ENCODE measurements at regions not wholly inside any gene's neighbourhood (a gene's known extent, or its start where the extent isn't known, plus 50 kb on each side); places are given as distances from the start of the nearest gene placed in this dataset.
A peak's percentile ranks its signal among the peaks of the same experiment; 100 is the strongest.

DNA sequence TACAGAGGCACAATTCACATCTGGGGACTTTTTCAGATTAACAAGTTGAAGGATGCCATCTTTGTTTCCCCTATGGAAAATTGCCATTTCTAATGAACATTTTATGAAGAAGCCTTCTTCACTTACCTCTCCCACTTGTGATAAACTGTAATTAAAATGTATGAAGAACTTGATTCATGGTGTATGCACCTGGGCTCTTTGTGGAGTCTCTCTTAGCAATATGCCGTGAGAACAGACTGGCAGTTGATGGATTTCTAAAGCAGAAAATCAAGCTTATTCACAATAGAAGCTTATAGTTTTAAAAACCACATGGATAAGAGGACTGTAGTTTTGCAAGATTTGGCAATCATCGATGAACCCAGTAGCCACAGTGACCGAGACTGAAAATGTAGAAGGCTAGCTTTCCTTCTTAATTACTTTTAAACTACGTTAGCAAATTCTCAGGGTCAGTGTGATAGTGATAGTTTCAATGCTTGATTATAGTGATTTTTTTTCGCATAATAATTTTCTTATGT, 270.6 kb downstream of the PRL start:
- H3K4me1 ChIP-seq (ENCODE audit: control insufficient read depth in 1 of 2, insufficient read depth in 2 of 2, low read length in 2 of 2): peaks cover 0 to 20% of the 10 kb centered on the region in 2 donors
- H3K27ac ChIP-seq (ENCODE audit: low read length): peak overlapping the region; percentile 40

DNA sequence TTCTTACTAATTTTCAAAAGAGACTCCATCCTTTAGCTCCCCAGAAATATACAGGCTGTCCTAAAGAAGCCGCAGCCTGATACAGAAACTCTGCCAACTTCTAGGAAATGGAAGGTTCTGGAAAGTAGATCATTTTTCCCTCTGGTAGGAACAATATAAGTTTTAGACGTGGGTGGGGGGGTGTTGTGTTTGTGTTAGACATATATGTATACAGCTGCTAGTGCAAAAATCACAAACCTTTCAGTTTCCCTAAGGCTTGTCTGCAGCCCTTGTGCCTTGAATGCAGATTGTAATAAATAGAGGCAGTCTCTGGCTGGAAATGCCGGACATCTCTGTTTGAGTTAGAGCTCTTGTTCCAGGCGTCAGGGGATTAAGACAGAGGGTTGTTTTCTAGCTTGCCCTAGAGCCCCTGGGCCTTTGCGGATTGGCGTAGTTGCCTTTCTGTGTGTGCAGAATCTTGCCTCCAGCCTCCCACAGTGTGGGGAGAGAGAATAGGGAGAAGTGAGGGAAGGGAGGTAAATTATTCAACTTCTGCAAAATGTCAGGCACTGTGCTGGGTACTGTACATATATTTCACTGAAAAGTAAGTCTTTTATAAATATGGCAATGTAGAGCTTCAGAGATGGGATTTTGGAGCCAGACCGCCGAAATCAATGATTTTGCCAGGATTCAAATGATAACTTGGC, 269.7 kb downstream of the PRL start:
- Histone ChIP-seq H3K4me3 (ENCODE audit: low read depth in 1 of 2, low read length in 2 of 2) (no peak overlapping the region), H3K4me1 (ENCODE audit: control insufficient read depth in 1 of 2, insufficient read depth in 2 of 2, low read length in 2 of 2) (peaks cover 0 to 20% of the 10 kb centered on the region in 2 donors), H3K27ac (ENCODE audit: low read length) (no peak overlapping the region), H3K36me3 (ENCODE audit: control insufficient read depth in 1 of 2, insufficient read depth in 2 of 2, low read length in 2 of 2) (peaks cover 0 to 6% of the 10 kb centered on the region in 2 donors), H3K9me3 (ENCODE audit: control insufficient read depth in 1 of 2, low read length in 2 of 2) (peaks cover 0 to 3% of the 10 kb centered on the region in 2 donors), H3K27me3 (ENCODE audit: low read depth, low read length) (no peaks in the 10 kb centered on the region)

More for the DNA sequence above, 270.6 kb downstream of the PRL start:
- Histone ChIP-seq H3K36me3 (ENCODE audit: control insufficient read depth in 1 of 2, insufficient read depth in 2 of 2, low read length in 2 of 2) (peaks cover 0 to 11% of the 10 kb centered on the region in 2 donors), H3K4me3 (ENCODE audit: low read depth in 1 of 2, low read length in 2 of 2) (no peak overlapping the region), H3K27me3 (ENCODE audit: low read depth, low read length) (no peaks in the 10 kb centered on the region), H3K9me3 (ENCODE audit: control insufficient read depth in 1 of 2, low read length in 2 of 2) (peaks cover 0 to 8% of the 10 kb centered on the region in 2 donors)

DNA sequence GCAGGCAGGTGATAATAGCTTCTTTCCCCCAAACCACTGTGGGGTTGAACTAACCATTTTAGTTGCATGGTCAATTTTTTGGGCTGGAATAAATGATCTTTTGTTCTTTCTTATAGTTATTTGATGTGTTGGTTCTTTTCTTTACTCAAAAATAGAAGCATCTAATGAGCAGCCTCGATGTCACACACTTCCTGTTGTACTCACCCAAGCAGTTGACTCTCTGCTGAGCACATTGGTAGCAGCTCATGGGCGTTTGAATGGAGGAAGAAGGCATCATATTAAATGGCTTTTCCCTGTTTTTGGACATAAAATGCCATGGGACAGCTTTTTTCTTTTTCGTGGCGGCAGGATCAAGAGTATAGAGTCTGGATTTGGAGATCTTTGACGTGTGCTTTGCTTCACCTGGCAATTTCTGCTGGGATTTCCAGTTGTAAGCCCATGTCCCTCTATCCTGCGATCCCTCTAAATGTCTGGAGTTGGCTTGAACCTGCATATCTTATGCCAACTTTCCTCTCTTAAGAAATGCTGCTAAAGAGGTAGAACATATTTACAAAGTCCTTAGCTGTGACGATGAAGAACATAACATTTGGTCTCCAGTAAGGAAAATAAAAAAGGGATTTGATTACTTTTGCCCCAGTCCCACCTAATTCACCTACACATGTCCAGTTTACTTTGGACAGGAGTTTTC, 268.3 kb downstream of the PRL start:
- Histone ChIP-seq H3K27me3 (ENCODE audit: low read depth, low read length) (no peaks in the 10 kb centered on the region), H3K4me1 (ENCODE audit: control insufficient read depth in 1 of 2, insufficient read depth in 2 of 2, low read length in 2 of 2) (peaks cover 0 to 20% of the 10 kb centered on the region in 2 donors), H3K9me3 (ENCODE audit: control insufficient read depth in 1 of 2, low read length in 2 of 2) (no peaks in the 10 kb centered on the region), H3K4me3 (ENCODE audit: low read depth in 1 of 2, low read length in 2 of 2) (no peak overlapping the region), H3K27ac (ENCODE audit: low read length) (no peak overlapping the region), H3K36me3 (ENCODE audit: control insufficient read depth in 1 of 2, insufficient read depth in 2 of 2, low read length in 2 of 2) (no peaks in the 10 kb centered on the region)

DNA sequence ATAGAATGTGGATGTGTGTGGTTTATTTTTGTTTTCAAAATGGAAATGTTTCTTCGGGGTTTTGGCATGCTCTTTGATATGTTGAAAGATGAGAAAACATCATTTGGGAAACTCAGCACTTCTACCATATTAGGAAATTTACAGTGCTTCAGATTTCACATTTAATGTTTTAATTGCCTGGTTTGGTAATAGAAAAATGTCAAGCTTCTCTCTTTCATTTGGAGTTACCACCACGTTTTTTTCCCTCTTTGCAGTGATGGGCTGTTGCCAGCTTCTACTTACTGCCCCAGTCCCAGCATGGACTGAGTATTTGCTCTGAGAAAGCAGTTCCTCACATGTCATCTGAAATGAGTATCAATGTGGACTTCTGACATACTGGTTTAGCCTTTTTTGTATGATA, 267.7 kb downstream of the PRL start:
- Histone ChIP-seq H3K36me3 (ENCODE audit: control insufficient read depth in 1 of 2, insufficient read depth in 2 of 2, low read length in 2 of 2) (no peaks in the 10 kb centered on the region), H3K27ac (ENCODE audit: low read length) (no peak overlapping the region), H3K4me1 (ENCODE audit: control insufficient read depth in 1 of 2, insufficient read depth in 2 of 2, low read length in 2 of 2) (peaks cover 0 to 20% of the 10 kb centered on the region in 2 donors), H3K27me3 (ENCODE audit: low read depth, low read length) (no peaks in the 10 kb centered on the region), H3K9me3 (ENCODE audit: control insufficient read depth in 1 of 2, low read length in 2 of 2) (no peaks in the 10 kb centered on the region), H3K4me3 (ENCODE audit: low read depth in 1 of 2, low read length in 2 of 2) (no peak overlapping the region)

DNA sequence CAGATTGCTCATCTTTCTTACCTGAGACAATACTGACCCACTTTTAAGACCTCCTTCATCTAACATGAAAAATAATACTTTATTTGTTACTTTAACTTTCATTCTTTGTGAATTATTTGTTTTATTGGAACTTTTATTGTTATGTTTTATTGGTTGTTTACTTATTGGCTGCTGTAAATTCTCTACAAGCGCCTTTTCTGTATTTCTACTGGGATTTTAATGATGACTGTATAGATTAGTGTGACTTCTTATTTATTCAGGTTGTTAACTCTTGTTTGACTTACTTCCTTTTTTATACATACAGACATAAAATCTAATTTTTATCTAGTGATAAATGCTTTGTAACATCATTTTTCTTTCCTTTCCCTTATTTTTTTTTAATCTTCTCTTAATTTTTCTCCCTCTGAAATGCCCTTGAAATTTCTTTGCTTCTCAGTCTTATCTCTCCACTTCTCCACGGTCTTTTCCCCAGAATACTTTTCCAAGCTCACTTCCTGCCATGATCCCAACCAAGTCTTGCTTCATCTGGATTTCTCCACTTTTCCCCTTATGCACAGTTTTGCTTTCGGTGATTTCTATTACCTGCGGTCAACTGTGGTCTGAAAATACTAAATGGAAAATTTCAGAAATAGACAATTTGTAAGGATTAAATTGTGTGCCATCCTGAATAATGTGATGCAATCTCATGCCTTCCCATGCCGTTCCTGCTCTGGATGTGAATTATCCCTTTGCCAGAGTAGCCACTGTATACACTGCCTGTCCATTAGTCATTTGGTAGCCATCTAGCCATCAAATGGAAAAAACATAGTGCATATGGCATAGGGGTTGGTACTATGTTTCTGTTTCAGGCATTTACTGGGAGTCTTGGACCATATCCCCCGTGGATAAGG, 265.9 kb downstream of the PRL start:
- Histone ChIP-seq H3K4me3 (ENCODE audit: low read depth in 1 of 2, low read length in 2 of 2) (no peak overlapping the region), H3K9me3 (ENCODE audit: control insufficient read depth in 1 of 2, low read length in 2 of 2) (no peaks in the 10 kb centered on the region), H3K36me3 (ENCODE audit: control insufficient read depth in 1 of 2, insufficient read depth in 2 of 2, low read length in 2 of 2) (no peaks in the 10 kb centered on the region), H3K4me1 (ENCODE audit: control insufficient read depth in 1 of 2, insufficient read depth in 2 of 2, low read length in 2 of 2) (peaks cover 0 to 11% of the 10 kb centered on the region in 2 donors), H3K27me3 (ENCODE audit: low read depth, low read length) (no peaks in the 10 kb centered on the region), H3K27ac (ENCODE audit: low read length) (no peak overlapping the region)

DNA sequence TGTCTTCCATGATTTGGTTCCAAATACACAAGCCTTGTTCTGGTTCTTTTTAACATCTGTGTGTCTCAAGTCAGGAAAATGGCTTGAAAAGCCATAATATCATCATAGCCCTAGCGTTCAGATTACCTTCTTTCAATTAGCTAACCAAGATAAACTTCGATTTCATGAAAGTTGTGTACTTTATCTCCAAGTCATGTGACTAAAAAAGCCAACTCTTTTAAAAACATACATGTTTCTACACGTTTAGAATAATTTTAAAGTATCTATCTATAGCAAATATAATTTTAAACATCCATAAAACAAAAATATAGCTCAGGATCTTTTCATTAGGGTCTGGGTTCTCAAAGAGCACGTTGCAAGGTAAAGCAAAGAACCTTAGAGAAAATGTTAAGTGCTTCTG, 261.1 kb downstream of the PRL start:
- H3K27me3 ChIP-seq (ENCODE audit: low read depth, low read length): no peaks in the 10 kb centered on the region
- H3K4me3 ChIP-seq (ENCODE audit: low read depth in 1 of 2, low read length in 2 of 2): no peak overlapping the region
- no peaks in the 10 kb centered on the region for H3K4me1 ChIP-seq (ENCODE audit: control insufficient read depth in 1 of 2, insufficient read depth in 2 of 2, low read length in 2 of 2)
- no peaks in the 10 kb centered on the region for H3K36me3 ChIP-seq (ENCODE audit: control insufficient read depth in 1 of 2, insufficient read depth in 2 of 2, low read length in 2 of 2)
- no peak overlapping the region for H3K27ac ChIP-seq (ENCODE audit: low read length)
- H3K9me3 ChIP-seq (ENCODE audit: control insufficient read depth in 1 of 2, low read length in 2 of 2): peaks cover 0 to 8% of the 10 kb centered on the region in 2 donors

DNA sequence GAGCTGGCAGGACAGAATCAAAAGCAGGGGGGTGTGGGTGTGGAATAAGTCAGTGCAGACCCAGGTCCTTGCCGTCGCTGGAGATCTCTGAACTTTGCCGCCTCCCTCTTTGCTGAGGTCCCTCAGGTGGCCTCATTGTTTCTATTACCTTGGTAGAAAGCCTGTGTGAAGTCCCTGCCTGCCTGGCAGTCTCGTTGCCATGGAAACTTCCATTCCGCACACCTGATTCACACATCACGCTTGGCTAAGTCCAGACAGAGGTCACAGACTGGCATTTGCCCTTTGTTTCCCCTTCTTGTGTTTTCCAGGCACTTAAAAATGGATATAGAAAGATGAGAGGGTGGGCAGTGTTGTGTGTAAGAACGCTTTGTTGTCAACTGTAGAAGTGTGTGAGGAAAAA, 260.6 kb downstream of the PRL start:
- Histone ChIP-seq H3K27me3 (ENCODE audit: low read depth, low read length) (no peaks in the 10 kb centered on the region), H3K9me3 (ENCODE audit: control insufficient read depth in 1 of 2, low read length in 2 of 2) (peaks cover 0 to 8% of the 10 kb centered on the region in 2 donors), H3K27ac (ENCODE audit: low read length) (no peak overlapping the region)

DNA sequence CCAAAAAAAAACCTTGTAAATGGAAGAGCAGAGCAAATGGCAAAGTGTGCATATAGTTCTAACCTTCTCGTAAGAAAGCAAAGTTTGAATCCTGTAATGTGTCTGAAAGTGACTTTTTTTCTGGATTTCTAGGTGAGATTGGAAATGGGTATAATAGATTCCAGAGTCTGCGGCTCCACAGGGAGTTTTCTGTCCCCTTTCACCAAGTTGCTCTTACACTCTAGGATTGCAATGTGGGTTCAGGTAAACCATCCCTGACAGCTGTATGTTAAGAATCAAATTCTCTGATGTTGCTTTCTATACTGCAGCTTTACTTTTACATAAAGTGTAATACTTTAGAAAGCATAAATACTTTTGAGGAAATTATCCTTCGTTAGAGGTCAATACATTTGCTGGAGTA, 260.1 kb downstream of the PRL start:
- Histone ChIP-seq H3K9me3 (ENCODE audit: control insufficient read depth in 1 of 2, low read length in 2 of 2) (peaks cover 0 to 8% of the 10 kb centered on the region in 2 donors), H3K36me3 (ENCODE audit: control insufficient read depth in 1 of 2, insufficient read depth in 2 of 2, low read length in 2 of 2) (no peaks in the 10 kb centered on the region), H3K27me3 (ENCODE audit: low read depth, low read length) (no peaks in the 10 kb centered on the region), H3K4me1 (ENCODE audit: control insufficient read depth in 1 of 2, insufficient read depth in 2 of 2, low read length in 2 of 2) (no peaks in the 10 kb centered on the region), H3K27ac (ENCODE audit: low read length) (no peak overlapping the region), H3K4me3 (ENCODE audit: low read depth in 1 of 2, low read length in 2 of 2) (no peak overlapping the region)

More for the DNA sequence above, 260.6 kb downstream of the PRL start:
- Histone ChIP-seq H3K4me1 (ENCODE audit: control insufficient read depth in 1 of 2, insufficient read depth in 2 of 2, low read length in 2 of 2) (no peaks in the 10 kb centered on the region), H3K4me3 (ENCODE audit: low read depth in 1 of 2, low read length in 2 of 2) (no peak overlapping the region), H3K36me3 (ENCODE audit: control insufficient read depth in 1 of 2, insufficient read depth in 2 of 2, low read length in 2 of 2) (no peaks in the 10 kb centered on the region)

DNA sequence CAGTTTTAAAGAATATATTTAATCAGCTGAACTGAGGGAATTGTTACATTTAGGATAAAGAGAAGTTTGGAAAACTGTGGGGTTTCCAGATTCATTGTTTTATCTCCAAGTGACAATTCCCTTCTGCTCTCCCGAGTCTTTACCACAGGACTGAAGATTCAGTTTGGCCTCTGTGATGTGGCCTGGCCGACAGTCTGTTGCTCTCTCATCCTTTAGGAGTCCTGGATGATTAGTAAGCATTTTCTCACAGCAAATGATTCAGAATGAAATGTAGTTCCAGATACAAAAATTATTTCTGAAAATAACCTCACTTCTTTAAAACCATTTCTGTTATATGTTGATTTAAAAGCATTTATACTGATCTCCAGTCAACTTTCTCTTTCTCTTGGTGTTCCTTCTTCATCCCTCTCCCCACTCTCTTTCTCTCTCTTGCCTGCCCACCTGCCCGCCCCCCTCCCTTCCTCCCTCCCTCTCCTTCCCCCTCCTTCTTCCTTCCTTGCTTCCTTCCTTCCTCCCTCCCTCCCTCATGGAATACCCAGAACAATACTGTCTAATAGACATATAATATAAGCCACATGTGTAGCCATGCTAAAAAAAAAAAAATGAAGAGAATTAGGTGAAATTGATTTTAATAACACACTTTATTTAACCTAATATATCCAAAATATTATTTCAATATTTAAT, 254.9 kb downstream of the PRL start:
- H3K4me3 ChIP-seq (ENCODE audit: low read depth in 1 of 2, low read length in 2 of 2): no peak overlapping the region
- no peaks in the 10 kb centered on the region for H3K36me3 ChIP-seq (ENCODE audit: control insufficient read depth in 1 of 2, insufficient read depth in 2 of 2, low read length in 2 of 2)
- H3K27ac ChIP-seq (ENCODE audit: low read length): no peak overlapping the region
- H3K4me1 ChIP-seq (ENCODE audit: control insufficient read depth in 1 of 2, insufficient read depth in 2 of 2, low read length in 2 of 2): peaks cover 0 to 13% of the 10 kb centered on the region in 2 donors
- H3K27me3 ChIP-seq (ENCODE audit: low read depth, low read length): no peaks in the 10 kb centered on the region
- H3K9me3 ChIP-seq (ENCODE audit: control insufficient read depth in 1 of 2, low read length in 2 of 2): peaks cover 0 to 8% of the 10 kb centered on the region in 2 donors

DNA sequence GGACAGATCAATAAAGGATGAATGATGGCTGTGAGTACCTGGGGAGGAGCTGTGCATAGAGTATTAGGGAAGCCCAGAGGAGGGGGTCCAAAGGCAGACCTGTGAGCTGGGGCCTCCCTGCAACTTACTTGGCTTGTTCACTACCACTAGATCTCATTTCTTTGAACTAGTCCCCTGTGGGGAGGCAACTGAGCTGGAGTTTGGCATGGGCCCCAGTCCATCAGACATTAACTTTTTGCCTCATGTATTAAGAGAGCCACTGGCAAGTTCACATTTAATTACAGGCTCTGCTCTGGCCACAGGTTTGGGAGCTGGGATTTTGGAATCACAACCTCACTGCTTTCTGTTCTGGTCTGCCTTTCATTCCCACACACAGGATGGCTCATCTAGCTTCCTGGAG, 254.1 kb downstream of the PRL start:
- H3K4me1 ChIP-seq (ENCODE audit: control insufficient read depth in 1 of 2, insufficient read depth in 2 of 2, low read length in 2 of 2): peaks cover 0 to 13% of the 10 kb centered on the region in 2 donors
- H3K9me3 ChIP-seq (ENCODE audit: control insufficient read depth in 1 of 2, low read length in 2 of 2): peaks cover 0 to 8% of the 10 kb centered on the region in 2 donors
- no peak overlapping the region for H3K27ac ChIP-seq (ENCODE audit: low read length)
- no peak overlapping the region for H3K4me3 ChIP-seq (ENCODE audit: low read depth in 1 of 2, low read length in 2 of 2)
- H3K36me3 ChIP-seq (ENCODE audit: control insufficient read depth in 1 of 2, insufficient read depth in 2 of 2, low read length in 2 of 2): no peaks in the 10 kb centered on the region
- H3K27me3 ChIP-seq (ENCODE audit: low read depth, low read length): no peaks in the 10 kb centered on the region
